BE2C (cell line): ENCODE measurements at regions not wholly inside any gene's neighbourhood (a gene's known extent, or its start where the extent isn't known, plus 50 kb on each side); places are given as distances from the start of the nearest gene placed in this dataset.

Source experiments
- DNase-seq: peaks from one replicate; pipeline ENCODE4 v3.0.0-alpha.2; 2020
- H3K27me3 ChIP-seq: fragments of 250-450 bp; sonication (Bioruptor Pico); 2 replicates; pipeline ENCODE4 v1.5.1; 2020; ENCODE audit warnings: mild to moderate bottlenecking
- H3K36me3 ChIP-seq: fragments of 250-450 bp; sonication (Bioruptor Pico); 2 replicates; pipeline ENCODE4 v1.5.1; 2020; ENCODE audit warnings: mild to moderate bottlenecking
- H3K4me1 ChIP-seq: fragments of 250-450 bp; sonication (Bioruptor Pico); 2 replicates; pipeline ENCODE4 v1.5.1; 2020
- H3K4me3 ChIP-seq: 2 replicates; pipeline ENCODE4 v1.5.1; 2011; ENCODE audit warnings: low read depth, low read length
- H3K9me3 ChIP-seq: fragments of 250-450 bp; sonication (Bioruptor Pico); 2 replicates; pipeline ENCODE4 v1.5.1; 2020
- TF ChIP-seq, protein P1 (sequence below): IDR thresholded peaks from 2 replicates; pipeline ENCODE4 v1.5.1; 2012; ENCODE audit warnings: mild to moderate bottlenecking, low read depth, low read length

GRCh38 chr1:8147956-8148355, 121.8 kb upstream of the ERRFI1 start:
- Histone ChIP-seq H3K27me3 (no peaks in the 10 kb centered on the region), H3K36me3 (no peaks in the 10 kb centered on the region), H3K4me3 (no peak overlapping the region), H3K9me3 (no peaks in the 10 kb centered on the region), H3K4me1 (no peaks in the 10 kb centered on the region)
- no peak for DNase-seq
- TF ChIP-seq, protein P1, sequence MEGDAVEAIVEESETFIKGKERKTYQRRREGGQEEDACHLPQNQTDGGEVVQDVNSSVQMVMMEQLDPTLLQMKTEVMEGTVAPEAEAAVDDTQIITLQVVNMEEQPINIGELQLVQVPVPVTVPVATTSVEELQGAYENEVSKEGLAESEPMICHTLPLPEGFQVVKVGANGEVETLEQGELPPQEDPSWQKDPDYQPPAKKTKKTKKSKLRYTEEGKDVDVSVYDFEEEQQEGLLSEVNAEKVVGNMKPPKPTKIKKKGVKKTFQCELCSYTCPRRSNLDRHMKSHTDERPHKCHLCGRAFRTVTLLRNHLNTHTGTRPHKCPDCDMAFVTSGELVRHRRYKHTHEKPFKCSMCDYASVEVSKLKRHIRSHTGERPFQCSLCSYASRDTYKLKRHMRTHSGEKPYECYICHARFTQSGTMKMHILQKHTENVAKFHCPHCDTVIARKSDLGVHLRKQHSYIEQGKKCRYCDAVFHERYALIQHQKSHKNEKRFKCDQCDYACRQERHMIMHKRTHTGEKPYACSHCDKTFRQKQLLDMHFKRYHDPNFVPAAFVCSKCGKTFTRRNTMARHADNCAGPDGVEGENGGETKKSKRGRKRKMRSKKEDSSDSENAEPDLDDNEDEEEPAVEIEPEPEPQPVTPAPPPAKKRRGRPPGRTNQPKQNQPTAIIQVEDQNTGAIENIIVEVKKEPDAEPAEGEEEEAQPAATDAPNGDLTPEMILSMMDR = no peak

GRCh38 chr1:8146257-8146855, 120.2 kb upstream of the ERRFI1 start:
- TF ChIP-seq, protein P1 = no peak
- no peaks in the 10 kb centered on the region for H3K4me1 ChIP-seq
- H3K4me3 ChIP-seq = no peak overlapping the region
- no peaks in the 10 kb centered on the region for H3K27me3 ChIP-seq
- no peaks in the 10 kb centered on the region for H3K36me3 ChIP-seq
- H3K9me3 ChIP-seq = no peaks in the 10 kb centered on the region
- DNase-seq = no peak

DNA sequence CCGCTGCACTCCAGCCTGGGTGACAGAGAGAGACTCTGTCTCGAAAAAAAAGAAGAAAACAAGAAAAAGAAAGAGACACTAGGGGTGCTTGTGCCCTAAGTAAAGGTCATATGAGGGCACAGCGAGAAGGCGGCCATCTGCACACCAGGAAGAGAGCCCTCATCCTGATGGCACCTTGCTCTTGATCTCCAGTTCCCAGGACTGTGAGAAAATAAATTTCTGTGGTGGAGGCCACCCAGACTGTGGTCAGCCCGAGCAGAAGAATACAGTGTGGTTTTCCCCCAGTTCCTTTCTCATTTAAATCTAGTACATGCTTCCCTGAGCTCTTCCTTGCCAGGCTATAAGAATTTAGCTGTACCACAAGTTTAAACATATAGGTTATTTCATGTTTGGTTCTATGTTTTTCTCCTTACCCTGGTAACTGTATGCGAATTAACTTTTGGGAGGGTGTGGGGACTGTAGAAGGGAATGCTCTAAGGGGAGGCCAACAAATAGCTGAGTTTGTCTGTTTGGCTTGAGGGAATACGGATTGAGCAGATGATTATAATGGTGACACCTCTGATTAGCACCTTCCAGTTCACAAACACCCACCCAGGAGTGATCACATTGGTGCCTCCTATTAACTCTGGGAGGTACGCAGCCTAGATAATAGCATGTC, 119.6 kb upstream of the ERRFI1 start:
- Histone ChIP-seq H3K4me1 (no peaks in the 10 kb centered on the region), H3K36me3 (no peaks in the 10 kb centered on the region), H3K4me3 (no peak overlapping the region), H3K9me3 (no peaks in the 10 kb centered on the region), H3K27me3 (no peaks in the 10 kb centered on the region)
- no peak for DNase-seq
- TF ChIP-seq, protein P1 = no peak

- Histone ChIP-seq H3K4me1 (no peaks in the 10 kb centered on the region), H3K4me3 (no peak overlapping the region), H3K36me3 (no peaks in the 10 kb centered on the region), H3K9me3 (no peaks in the 10 kb centered on the region), H3K27me3 (no peaks in the 10 kb centered on the region)
- no peak for DNase-seq
- TF ChIP-seq, protein P1 = no peak
These were observed 118.2 kb upstream of the ERRFI1 start for GRCh38 chr1:8144323-8144722.

GRCh38 chr1:8142955-8143629, 117.0 kb upstream of the ERRFI1 start:
- Histone ChIP-seq H3K9me3 (no peaks in the 10 kb centered on the region), H3K4me3 (no peak overlapping the region), H3K27me3 (no peaks in the 10 kb centered on the region), H3K36me3 (no peaks in the 10 kb centered on the region), H3K4me1 (no peaks in the 10 kb centered on the region)
- DNase-seq = no peak
- TF ChIP-seq, protein P1 = no peak

GRCh38 chr1:8139941-8140340, 113.8 kb upstream of the ERRFI1 start:
- Histone ChIP-seq H3K4me3 (no peak overlapping the region), H3K4me1 (no peaks in the 10 kb centered on the region), H3K27me3 (no peaks in the 10 kb centered on the region), H3K36me3 (no peaks in the 10 kb centered on the region), H3K9me3 (no peaks in the 10 kb centered on the region)
- no peak for DNase-seq
- TF ChIP-seq, protein P1 = no peak
